ENCODE measurements at regions not wholly inside any gene's neighbourhood (a gene's known extent, or its start where the extent isn't known, plus 50 kb on each side); places are given as distances from the start of the nearest gene placed in this dataset.
"Not testable (repeated sequence)": the region's sequence is repeated elsewhere in the genome, so short reads cannot be mapped to it uniquely, and the experiment has no call there.

- no peak for DNase-seq (ENCODE audit: low read depth)
Measured at GRCh38 chr1:201728731-201729130, 100.2 kb upstream of the IPO9 start.

- no peak for DNase-seq (ENCODE audit: low read depth)
Measured at GRCh38 chr1:201729973-201730608, 98.9 kb upstream of the IPO9 start.

- DNase-seq (ENCODE audit: low read depth): no peak
Measured at GRCh38 chr1:201730611-201731010, 98.3 kb upstream of the IPO9 start.

- no peak for DNase-seq (ENCODE audit: low read depth)
Measured at GRCh38 chr1:201731142-201731541, 97.8 kb upstream of the IPO9 start.

- no peak for DNase-seq (ENCODE audit: low read depth)
Measured at GRCh38 chr1:201731592-201731991, 97.4 kb upstream of the IPO9 start.

- DNase-seq (ENCODE audit: low read depth): no peak
Measured at GRCh38 chr1:201732351-201732750, 96.6 kb upstream of the IPO9 start.

GRCh38 chr1:201734221-201734620 is 94.7 kb upstream of the IPO9 start:
- not testable (repeated sequence) for DNase-seq (ENCODE audit: low read depth)

- no peak for DNase-seq (ENCODE audit: low read depth)
Measured at GRCh38 chr1:201734786-201735185, 94.2 kb upstream of the IPO9 start.

- no peak for DNase-seq (ENCODE audit: low read depth)
Measured at GRCh38 chr1:201736707-201737320, 92.1 kb upstream of the IPO9 start.

GRCh38 chr1:201737352-201738060 is 91.5 kb upstream of the IPO9 start:
- DNase-seq (ENCODE audit: low read depth): no peak

GRCh38 chr1:201739080-201739479 is 89.9 kb upstream of the IPO9 start:
- no peak for DNase-seq (ENCODE audit: low read depth)

GRCh38 chr1:201739492-201740085 is 89.4 kb upstream of the IPO9 start:
- DNase-seq (ENCODE audit: low read depth): no peak

GRCh38 chr1:201740086-201740541 is 88.8 kb upstream of the IPO9 start:
- DNase-seq (ENCODE audit: low read depth): no peak

- no peak for DNase-seq (ENCODE audit: low read depth)
Measured at GRCh38 chr1:201740670-201741111, 88.3 kb upstream of the IPO9 start.

GRCh38 chr1:201741763-201742342 is 87.1 kb upstream of the IPO9 start:
- DNase-seq (ENCODE audit: low read depth): no peak

GRCh38 chr1:201742476-201742875 is 86.5 kb upstream of the IPO9 start:
- DNase-seq (ENCODE audit: low read depth): no peak

GRCh38 chr1:201742955-201743805 is 85.8 kb upstream of the IPO9 start:
- no peak for DNase-seq (ENCODE audit: low read depth)

- DNase-seq (ENCODE audit: low read depth): no peak
Measured at GRCh38 chr1:201745023-201745422, 83.9 kb upstream of the IPO9 start.

- no peak for DNase-seq (ENCODE audit: low read depth)
Measured at GRCh38 chr1:201746156-201746555, 82.8 kb upstream of the IPO9 start.

- DNase-seq (ENCODE audit: low read depth): no peak
Measured at GRCh38 chr1:201747261-201747660, 81.7 kb upstream of the IPO9 start.

GRCh38 chr1:201748335-201748734 is 80.6 kb upstream of the IPO9 start:
- no peak for DNase-seq (ENCODE audit: low read depth)
